Skin of body (tissue), 1 donor: ENCODE measurements at regions not wholly inside any gene's neighbourhood (a gene's known extent, or its start where the extent isn't known, plus 50 kb on each side); places are given as distances from the start of the nearest gene placed in this dataset.

Experiments used
- DNase-seq: peaks from one replicate; lab custom pipeline; 2025; lab: John Stamatoyannopoulos, UW

GRCh38 chr10:27451054-27451453 lies 53.0 kb upstream of the RAB18 start:
- DNase-seq: no peak

GRCh38 chr10:27450225-27450624 lies 53.9 kb upstream of the RAB18 start:
- DNase-seq: no peak

- DNase-seq: no peak
Observed at GRCh38 chr10:27449571-27449970, 54.5 kb upstream of the RAB18 start.

- no peak for DNase-seq
Observed at GRCh38 chr10:27448921-27449320, 55.2 kb upstream of the RAB18 start.

- no peak for DNase-seq
Observed at GRCh38 chr10:27447540-27447939, 56.6 kb upstream of the RAB18 start.

- peak; percentile 56 for DNase-seq
Observed at GRCh38 chr10:27446091-27446918, 57.8 kb upstream of the RAB18 start.

- no peak for DNase-seq
Observed at GRCh38 chr10:27445070-27445469, 59.0 kb upstream of the RAB18 start.

GRCh38 chr10:27440478-27440877 lies 63.6 kb upstream of the RAB18 start:
- DNase-seq: no peak

GRCh38 chr10:27440021-27440420 lies 64.1 kb upstream of the RAB18 start:
- no peak for DNase-seq

GRCh38 chr10:27439101-27439500 lies 65.0 kb upstream of the RAB18 start:
- no peak for DNase-seq

- DNase-seq: no peak
Observed at GRCh38 chr10:27437775-27438174, 66.3 kb upstream of the RAB18 start.

GRCh38 chr10:27436710-27437109 lies 67.4 kb upstream of the RAB18 start:
- no peak for DNase-seq

GRCh38 chr10:27433976-27434375 lies 70.1 kb upstream of the RAB18 start:
- no peak for DNase-seq

GRCh38 chr10:27426948-27427467 lies 77.1 kb upstream of the RAB18 start:
- DNase-seq: no peak

- DNase-seq: no peak
Observed at GRCh38 chr10:27413831-27414348, 90.2 kb upstream of the RAB18 start.

- no peak for DNase-seq
Observed at GRCh38 chr10:27413387-27413786, 90.7 kb upstream of the RAB18 start.

GRCh38 chr10:27410153-27410552 lies 94.0 kb upstream of the RAB18 start:
- no peak for DNase-seq

- DNase-seq: no peak
Observed at GRCh38 chr10:27407271-27407670, 96.8 kb upstream of the RAB18 start.

GRCh38 chr10:27399871-27400270 lies 104.2 kb upstream of the RAB18 start:
- no peak for DNase-seq

GRCh38 chr10:27393961-27394360 lies 110.1 kb upstream of the RAB18 start:
- no peak for DNase-seq

- DNase-seq: no peak
Observed at GRCh38 chr10:27392606-27393005, 111.5 kb upstream of the RAB18 start.

GRCh38 chr10:27391916-27392315 lies 112.2 kb upstream of the RAB18 start:
- no peak for DNase-seq

GRCh38 chr10:27391325-27391724 lies 112.8 kb upstream of the RAB18 start:
- DNase-seq: no peak
